ENCODE measurements at regions not wholly inside any gene's neighbourhood (a gene's known extent, or its start where the extent isn't known, plus 50 kb on each side); places are given as distances from the start of the nearest gene placed in this dataset.

DNA sequence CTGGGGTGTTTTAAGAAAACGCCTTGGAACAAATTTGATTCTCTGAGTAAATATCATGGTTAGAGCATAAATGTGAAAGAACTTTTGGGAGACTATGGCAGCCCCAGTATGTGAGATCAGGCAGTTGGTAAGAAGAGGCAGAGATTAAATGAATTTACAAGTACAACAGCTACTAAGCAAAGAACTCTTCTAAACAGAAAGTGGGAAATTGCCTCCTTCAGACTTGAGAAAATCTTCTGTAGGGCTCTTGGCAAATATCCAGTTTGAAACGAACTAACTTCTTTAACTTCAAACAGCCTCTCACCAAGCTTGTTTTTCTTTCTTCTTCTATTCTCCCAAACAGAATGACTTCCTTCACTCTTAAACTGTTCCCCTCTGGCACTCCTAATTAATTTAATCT, 337.7 kb downstream of the SIPA1L2 start:
- FAIRE-seq, result no peak
- TF ChIP-seq POLR2A (IDR thresholded peaks at IDR 0.05; ENCODE audit: low read depth, low read length), result no peak

DNA sequence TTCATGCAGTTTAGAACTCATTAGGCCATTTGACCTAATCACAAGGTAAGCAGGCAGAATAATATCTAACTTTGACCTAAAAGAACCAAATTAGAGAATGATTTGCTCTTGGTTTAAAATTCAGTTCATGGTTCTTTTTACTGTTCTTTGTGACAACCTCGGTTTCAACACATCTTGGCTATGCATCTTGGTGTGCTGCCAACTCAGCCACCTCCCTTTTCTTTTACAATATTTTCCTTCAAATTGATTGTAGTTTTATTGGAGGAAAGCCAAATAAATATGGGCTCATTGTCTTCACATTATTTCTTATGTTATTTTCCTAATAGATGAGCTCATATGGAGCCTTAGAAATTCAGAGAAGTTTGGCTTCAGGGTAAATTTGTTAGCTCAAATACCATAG, 338.3 kb downstream of the SIPA1L2 start:
- DNase-seq (ENCODE audit: insufficient read length, low spot score) (no peak), FAIRE-seq (no peak)
- no peak for TF ChIP-seq POLR2A (IDR thresholded peaks at IDR 0.05; ENCODE audit: low read depth, low read length)

More for the DNA sequence above, 337.7 kb downstream of the SIPA1L2 start:
- DNase-seq (ENCODE audit: insufficient read length, low spot score), result no peak

DNA sequence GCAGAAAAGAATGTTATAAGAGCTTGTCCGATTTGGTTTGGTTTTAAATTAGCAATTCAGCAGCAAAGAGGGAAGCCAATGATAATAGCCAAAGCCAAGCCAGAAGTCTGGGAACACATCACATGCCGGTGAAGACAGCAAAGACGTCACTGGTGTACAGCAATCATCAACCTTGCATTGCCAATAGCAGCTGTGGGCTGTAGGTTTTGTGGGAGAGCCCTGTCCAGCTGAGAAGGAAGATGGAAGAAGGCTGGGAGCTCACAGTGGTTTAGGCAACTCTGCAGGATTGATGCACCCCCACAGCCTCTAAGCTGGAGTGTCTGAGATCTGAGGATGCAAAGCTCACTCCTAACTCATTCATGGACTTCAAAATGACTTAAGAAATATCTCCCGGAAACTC, 338.7 kb downstream of the SIPA1L2 start:
- DNase-seq (ENCODE audit: insufficient read length, low spot score) (no peak), FAIRE-seq (no peak)
- no peak for TF ChIP-seq POLR2A (IDR thresholded peaks at IDR 0.05; ENCODE audit: low read depth, low read length)

DNA sequence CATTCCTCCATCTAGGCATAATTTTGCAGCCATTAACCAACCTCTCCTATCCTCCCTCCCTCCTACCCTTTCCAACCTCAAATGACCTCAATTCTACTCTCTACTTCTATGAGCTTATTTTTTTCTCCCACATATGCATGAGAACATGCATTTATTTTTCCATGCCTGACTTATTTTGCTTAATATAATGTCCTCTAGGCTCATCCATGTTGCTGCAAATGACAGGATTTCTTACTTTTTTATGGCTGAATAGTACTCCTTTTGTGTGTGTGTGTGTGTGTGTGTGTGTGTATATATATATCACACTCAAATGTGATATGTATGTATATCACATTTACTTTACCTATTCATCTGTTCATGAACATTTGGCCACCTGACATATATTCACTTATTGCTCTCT, 339.4 kb downstream of the SIPA1L2 start:
- FAIRE-seq, result no peak
- no peak for DNase-seq (ENCODE audit: insufficient read length, low spot score)
- TF ChIP-seq POLR2A (IDR thresholded peaks at IDR 0.05; ENCODE audit: low read depth, low read length), result no peak

DNA sequence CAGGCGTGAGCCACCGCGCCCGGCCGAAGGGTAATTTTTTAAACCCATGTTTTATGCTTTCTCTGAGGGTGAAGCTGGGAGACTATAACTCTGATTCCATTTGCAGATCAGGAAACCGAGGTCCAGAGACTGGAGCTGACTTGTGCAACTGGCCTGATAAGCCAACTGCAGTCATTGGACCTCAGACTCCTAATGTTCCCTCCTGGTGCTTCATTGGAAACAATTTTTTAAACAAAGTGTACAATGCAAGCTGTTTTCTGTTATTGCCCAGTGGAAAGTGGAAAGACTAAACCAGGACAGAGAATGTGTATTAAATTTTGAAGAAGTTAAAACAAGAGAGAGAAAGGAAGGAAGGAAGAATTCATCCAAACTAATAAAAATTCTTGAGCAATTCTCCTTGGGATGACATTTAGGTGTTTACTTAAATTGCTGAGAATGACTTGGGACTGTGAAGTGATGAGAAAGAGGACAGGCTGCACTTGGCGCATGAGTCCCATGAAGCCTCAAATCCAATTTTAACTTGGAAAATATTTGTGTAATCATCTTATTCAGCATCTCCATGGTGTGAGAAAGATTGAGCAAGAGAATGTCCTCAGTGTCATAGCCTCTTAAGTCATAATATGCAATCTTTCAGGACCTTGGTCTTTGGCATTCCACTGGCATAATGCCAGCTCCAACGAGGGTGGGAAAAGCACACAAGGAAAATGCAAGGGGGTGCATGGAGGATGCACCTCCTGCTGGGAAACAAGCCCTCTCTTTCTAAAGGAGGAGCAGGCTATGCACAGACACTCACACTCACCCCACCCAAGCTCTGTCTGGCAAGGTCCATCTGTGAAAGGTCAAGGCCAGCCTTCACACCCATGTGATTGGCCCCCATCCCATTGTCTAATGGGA, 342.0 kb downstream of the SIPA1L2 start:
- DNase-seq (ENCODE audit: insufficient read length, low spot score) (no peak), FAIRE-seq (no peak)
- TF ChIP-seq POLR2A (IDR thresholded peaks at IDR 0.05; ENCODE audit: low read depth, low read length), result no peak

DNA sequence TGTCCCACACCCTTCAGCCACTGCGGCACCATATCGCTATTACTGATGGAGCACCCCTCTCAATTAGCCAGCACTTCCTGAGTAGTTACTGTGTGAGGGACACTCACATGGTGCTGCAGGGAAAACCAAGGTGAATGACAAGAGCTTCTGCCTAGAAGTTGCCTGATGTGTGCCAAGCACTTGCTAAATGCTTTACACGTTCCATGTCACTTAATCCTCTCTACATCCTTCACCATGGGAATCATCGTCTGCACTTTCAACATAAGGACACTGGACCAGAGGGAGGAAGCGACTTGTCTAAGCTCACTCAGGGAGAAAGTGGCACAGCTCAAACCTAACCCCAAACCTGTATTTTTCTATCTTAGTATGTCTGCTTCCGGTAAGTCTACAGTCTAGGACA, 344.8 kb downstream of the SIPA1L2 start:
- DNase-seq (ENCODE audit: insufficient read length, low spot score) (no peak), FAIRE-seq (no peak)
- no peak for TF ChIP-seq POLR2A (IDR thresholded peaks at IDR 0.05; ENCODE audit: low read depth, low read length)

DNA sequence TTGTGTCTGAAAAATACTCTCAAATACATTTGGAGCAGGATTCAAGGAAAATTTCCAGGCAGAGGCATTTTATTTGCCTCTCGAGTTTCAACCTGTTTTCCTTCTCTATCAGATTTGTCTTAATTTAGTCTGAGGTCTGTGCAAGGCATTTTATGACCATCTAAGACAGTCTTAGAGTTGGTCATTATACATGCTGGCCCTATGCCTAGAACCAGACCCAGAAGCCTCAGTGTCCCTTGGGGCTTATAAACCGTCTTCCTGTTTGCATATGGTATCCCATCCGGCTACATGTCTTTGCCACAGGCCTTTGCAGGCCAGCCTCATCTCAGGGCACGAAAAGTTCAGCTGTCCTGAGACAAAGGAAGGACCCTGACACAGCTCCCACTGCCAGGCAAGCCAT, 346.1 kb downstream of the SIPA1L2 start:
- DNase-seq (ENCODE audit: insufficient read length, low spot score), result no peak
- TF ChIP-seq POLR2A (IDR thresholded peaks at IDR 0.05; ENCODE audit: low read depth, low read length), result no peak
- no peak for FAIRE-seq

DNA sequence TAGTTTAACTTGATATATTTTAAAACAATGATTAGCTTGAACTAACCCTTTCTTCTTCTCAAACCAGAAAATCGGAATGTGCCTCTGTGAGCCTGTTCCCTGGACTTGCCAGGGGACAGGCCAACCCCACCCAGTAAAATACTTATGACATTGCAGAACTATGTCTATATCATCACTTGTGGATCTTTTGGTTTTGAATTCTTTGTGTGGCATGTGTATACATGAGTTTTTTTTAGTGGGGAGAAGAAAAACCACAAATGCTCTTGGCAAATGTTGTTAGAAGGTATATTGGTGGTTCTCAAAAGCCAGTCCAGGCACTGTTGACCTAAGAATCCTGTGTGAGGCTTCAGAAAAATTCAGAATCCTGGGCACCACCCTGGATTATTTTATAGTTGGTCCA, 347.4 kb downstream of the SIPA1L2 start:
- TF ChIP-seq POLR2A (IDR thresholded peaks at IDR 0.05; ENCODE audit: low read depth, low read length), result no peak
- DNase-seq (ENCODE audit: insufficient read length, low spot score), result no peak
- no peak for FAIRE-seq

DNA sequence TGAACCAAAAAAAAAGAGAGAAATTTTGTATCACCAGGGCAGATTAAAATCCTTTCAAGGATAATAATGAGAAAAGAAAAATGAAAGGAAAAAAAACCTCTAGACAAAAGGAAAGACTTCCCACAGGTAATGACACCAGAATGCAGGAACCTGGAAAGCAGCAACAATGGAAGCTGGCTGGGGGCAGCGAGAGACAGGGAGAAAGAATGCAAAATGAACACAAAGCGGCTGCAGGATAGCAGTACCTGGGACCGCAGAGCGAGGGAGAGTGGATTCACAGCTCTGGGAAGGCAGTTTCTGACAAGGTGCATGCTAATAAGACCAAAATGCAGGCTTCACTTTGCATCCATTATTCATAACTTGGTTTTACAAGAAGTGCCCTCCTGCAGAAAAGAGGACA, 349.0 kb downstream of the SIPA1L2 start:
- FAIRE-seq (no peak), DNase-seq (ENCODE audit: insufficient read length, low spot score) (no peak)
- TF ChIP-seq POLR2A (IDR thresholded peaks at IDR 0.05; ENCODE audit: low read depth, low read length), result no peak

DNA sequence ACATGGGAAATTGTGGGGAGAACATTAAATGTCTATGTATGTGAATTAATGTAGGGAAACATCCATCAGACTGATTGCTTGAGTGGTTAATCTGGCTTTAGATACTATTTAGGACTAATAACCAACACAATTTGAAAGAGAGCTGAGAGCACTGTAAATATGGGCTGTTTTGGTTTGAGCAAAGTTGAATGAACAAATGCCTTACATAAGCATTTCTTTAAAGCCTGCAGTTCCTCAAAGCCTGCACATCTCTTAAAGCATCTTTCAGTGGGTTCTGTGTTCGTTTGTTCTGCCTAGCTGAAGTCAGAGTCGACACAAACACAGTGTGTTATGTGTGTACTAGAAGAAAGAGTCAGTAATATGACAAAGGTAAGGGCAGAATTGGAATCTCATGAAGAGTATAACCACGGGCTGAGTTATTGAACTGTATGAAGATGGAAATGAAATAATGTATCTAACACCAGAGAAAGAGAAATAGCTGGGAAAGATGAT, 350.0 kb downstream of the SIPA1L2 start:
- no peak for DNase-seq (ENCODE audit: insufficient read length, low spot score)
- no peak for FAIRE-seq
- TF ChIP-seq POLR2A (IDR thresholded peaks at IDR 0.05; ENCODE audit: low read depth, low read length), result no peak

DNA sequence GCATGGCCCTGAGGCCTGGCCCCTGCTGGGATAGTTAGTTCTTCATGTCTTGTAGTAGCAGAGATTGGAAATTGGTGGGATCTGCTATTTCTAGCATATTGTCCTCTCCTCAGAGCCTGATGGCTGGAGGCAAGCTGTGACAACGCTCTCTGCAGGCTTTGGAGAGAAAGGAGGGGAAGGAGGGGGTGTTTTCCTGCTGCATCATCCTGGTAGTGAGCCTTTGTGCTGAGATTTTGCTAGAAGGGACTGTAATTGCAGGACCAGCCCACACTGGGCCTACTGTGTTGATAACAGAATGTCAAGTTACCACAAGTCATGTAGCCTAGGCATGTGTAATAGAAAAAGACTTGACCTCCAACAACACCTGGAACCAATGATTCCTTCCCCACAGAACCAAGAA, 351.0 kb downstream of the SIPA1L2 start:
- no peak for FAIRE-seq
- no peak for DNase-seq (ENCODE audit: insufficient read length, low spot score)
- TF ChIP-seq POLR2A (IDR thresholded peaks at IDR 0.05; ENCODE audit: low read depth, low read length), result no peak

DNA sequence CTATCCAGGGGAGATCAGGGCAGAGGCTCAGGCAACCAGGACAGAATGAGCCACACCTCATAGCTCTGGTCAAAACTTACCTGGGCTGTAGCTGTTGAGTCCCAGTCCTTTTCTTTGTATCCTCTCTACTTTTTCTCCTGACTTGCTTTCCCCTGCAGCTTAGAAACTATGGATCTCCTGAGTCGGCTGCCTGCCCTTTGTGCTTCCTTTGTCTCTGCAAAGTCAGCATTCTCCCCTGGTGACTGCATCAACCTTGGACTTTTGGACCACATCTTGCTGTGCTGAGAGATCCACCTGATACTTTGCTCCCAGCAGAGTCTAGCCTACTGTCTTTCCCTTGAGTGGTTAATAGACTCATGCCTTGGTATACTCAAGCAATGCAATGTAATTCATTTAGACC, 353.3 kb downstream of the SIPA1L2 start:
- DNase-seq (ENCODE audit: insufficient read length, low spot score) (no peak), FAIRE-seq (no peak)
- TF ChIP-seq POLR2A (IDR thresholded peaks at IDR 0.05; ENCODE audit: low read depth, low read length), result no peak

DNA sequence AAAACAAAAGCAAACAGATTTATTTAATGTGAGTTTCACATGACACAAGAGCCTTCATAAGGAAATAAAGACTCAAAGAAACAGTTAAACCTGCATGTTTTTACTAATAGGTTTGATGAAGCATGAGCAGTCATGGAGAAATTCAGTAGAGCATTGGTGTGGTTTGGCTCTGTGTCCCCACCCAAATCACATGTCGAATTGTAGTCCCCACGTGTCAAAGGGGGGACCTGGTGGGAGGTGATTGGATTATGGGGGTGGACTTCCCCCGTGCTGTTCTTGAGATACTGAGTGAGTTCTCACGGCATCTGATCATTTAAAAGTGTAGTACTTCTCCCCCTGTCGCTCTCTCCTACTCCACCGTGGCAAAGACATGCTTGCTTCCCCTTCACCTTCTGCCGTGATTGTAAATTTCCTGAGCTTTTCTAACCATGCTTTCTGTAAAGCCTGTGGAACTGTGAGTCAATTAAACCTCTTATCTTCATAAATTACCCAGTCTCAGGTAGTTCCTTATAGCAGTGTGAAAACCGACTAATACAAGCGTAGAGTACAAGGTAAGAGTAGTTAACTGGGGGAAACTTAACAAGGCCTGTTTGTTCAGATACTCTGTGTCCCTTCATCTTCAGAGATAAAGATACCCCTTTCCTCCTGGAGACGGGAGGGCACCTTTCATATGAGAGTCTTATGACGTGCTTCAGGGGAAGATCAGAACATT, 354.8 kb downstream of the SIPA1L2 start:
- no peak for FAIRE-seq
- TF ChIP-seq POLR2A (IDR thresholded peaks at IDR 0.05; ENCODE audit: low read depth, low read length), result no peak
- DNase-seq (ENCODE audit: insufficient read length, low spot score), result no peak

DNA sequence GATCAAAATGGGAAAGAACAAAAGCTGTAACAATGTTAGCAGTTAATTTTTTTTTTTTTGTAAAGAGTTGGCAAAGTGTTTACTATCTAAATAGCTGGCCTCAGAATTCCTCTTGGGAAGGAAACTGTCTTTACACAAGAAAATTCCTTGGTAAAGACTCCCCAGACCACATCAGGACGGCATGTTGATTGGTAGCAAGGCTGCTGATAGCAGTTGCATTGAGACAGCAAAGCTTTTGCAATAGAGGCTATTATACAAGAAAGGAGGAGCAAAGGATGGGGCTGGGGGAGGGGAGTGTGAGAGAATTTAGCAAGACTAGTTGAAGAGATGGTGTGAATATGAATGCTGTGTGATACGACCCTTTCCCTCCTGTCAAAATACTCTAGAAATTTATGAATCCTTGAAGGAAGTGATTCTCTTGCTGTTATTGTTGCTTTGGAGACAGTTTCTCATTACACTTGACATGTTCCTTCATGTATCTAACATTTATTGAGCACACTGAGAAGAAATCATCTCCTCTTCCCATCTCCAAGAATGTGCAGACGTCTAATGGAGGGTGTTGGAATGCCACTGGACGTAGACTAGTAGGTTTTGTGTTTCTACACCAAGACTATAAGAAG, 355.6 kb downstream of the SIPA1L2 start:
- DNase-seq (ENCODE audit: insufficient read length, low spot score) (no peak), FAIRE-seq (no peak)
- TF ChIP-seq POLR2A (IDR thresholded peaks at IDR 0.05; ENCODE audit: low read depth, low read length), result no peak

Data from H54 (cell line).